HG03108 (cell line): ENCODE measurements at regions not wholly inside any gene's neighbourhood (a gene's known extent, or its start where the extent isn't known, plus 50 kb on each side); places are given as distances from the start of the nearest gene placed in this dataset.

Experiments
- ATAC-seq: cut with Tn5 transposase; IDR thresholded peaks from one replicate; pipeline ENCODE4 v1.9.1; 2021; ENCODE audit warnings: moderate library complexity; ENCODE audit not compliant: unreplicated experiment

- ATAC-seq = no peak
Observed at GRCh38 chr22:48204296-48204695, 1441.8 kb downstream of the TBC1D22A start.

GRCh38 chr22:48199667-48200066 lies 1437.2 kb downstream of the TBC1D22A start:
- ATAC-seq = no peak

- ATAC-seq = no peak
Observed at GRCh38 chr22:48198489-48199459, 1436.3 kb downstream of the TBC1D22A start.

- ATAC-seq = no peak
Observed at GRCh38 chr22:48197189-48197690, 1434.8 kb downstream of the TBC1D22A start.

- no peak for ATAC-seq
Observed at GRCh38 chr22:48192920-48193319, 1430.5 kb downstream of the TBC1D22A start.

DNA sequence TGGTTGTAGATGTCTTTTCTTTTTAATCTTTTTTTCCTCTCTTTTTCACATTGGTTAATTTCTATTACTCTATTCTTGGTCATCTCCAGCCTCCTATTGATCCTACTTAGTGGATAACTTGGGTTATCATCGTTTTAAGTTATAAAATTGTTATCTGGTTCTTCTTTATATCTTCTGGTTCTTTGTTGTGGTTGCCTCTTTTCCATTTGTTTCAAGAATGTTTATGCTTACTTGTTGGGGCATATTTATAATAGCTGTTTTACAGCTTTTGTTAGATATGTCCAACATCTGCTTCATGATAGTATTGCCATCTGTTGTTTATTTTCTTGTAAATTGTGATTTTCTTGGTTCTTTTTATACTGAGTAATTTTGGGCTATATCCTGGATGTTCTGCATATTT lies 1429.6 kb downstream of the TBC1D22A start:
- no peak for ATAC-seq

DNA sequence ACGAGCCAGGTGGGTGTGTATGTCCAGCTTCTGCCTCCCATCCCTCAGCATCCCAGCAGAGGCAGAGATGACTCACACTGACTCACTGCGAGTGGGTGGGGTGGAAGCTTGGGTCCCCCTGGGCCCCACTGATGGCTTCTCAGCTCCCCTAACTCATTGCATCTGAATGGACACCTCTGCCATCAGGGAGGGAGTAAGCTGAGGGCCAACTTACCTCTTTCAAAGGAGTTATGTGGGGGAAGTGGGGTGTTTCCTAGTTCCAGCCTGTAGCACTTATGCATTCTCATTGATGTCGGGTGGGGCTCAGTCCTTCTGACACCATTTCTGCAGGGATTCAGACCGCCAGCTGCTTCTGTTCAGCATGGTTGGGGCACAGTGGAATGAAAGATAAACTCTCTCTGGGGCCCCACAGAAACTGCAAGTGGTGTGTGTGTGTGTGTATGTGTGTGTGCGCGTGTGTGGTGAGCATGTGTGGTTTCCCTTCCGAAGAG lies 1425.8 kb downstream of the TBC1D22A start:
- no peak for ATAC-seq

GRCh38 chr22:48187356-48187755 lies 1424.9 kb downstream of the TBC1D22A start:
- no peak for ATAC-seq

DNA sequence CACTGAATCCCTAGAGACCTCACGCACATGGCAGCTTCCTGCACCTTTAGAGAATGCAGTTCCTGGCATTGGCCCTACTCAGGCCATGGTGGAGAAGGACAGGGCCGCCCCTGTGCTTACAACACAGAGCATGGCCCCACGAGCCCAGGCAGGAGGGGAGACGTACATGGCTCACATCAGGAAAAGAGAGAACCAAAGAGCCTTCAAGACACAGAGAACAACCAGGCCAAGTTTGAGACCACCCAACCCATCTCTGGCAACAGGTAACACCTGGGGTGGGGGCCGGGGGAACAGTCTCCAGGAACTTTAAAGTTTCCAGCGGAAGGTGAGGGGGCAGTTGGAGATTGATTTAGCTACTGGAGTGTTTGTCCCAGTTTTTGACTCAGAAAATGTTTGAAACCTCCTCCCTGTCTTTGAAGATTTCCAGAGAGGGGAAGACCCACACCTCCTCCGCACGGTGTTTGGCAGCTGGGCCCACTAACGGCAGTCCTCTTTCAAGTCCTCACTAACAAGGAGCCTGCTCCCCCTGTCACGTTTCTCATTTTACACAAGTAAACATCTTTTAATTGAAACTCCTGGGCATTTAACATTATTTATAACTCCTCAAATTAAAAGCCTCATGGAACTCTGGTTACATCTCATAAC lies 1423.8 kb downstream of the TBC1D22A start:
- no peak for ATAC-seq

GRCh38 chr22:48185071-48186055 lies 1422.9 kb downstream of the TBC1D22A start:
- no peak for ATAC-seq

GRCh38 chr22:48182846-48183805 lies 1420.7 kb downstream of the TBC1D22A start:
- no peak for ATAC-seq

DNA sequence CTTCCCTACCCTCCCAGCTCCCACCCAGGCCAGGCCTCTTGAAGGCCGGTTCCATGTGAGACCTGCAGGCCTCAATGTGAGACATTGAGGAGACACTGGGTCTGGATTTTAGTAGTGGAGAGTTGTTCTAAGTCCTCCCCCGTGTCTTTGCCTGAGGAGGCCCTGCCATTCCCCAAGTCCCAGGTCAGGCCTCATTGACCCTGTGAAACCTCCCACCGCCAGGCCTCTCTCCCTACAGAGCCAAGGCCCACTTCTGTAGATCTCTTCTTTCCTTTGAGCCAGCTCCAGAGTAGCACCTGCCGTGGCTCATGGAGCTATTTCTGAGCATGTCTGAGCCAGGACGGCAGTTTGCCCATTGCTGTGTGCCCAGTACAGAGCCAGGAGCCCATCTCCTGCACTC lies 1419.6 kb downstream of the TBC1D22A start:
- ATAC-seq = no peak

DNA sequence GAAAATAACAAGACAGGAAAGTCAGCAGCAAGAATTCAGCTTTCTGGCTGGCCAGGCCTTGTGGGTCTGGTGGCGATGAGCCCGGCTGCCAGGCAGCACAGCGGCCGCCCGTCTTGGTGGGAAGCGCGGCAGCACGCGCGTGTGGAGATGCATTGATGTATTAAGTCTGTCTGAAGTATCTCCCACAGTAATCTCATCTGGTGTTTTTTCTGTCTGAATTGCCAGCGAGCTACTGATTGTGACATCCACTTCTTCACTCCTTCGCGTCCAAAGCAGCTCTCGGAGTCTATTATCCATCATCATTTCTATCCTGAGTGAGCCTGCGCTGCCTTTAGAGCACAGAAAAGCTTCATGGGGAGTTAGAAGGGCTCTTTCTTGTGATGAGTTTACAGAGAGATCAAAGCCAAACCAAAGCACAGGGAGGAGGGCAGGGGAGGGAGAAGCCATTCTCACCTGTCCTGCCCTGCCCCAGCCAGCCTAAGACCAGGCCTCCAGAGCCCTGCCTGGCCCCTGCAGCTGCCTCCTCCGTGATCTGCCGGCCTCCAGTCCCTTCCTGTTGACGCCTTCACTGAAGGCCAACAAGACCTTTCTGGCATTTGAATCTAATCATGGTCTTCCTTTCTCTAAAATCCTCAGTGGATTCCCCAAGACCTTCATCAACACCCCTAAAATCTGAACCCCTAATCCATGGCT lies 1419.0 kb downstream of the TBC1D22A start:
- no peak for ATAC-seq

GRCh38 chr22:48180631-48181030 lies 1418.2 kb downstream of the TBC1D22A start:
- no peak for ATAC-seq

DNA sequence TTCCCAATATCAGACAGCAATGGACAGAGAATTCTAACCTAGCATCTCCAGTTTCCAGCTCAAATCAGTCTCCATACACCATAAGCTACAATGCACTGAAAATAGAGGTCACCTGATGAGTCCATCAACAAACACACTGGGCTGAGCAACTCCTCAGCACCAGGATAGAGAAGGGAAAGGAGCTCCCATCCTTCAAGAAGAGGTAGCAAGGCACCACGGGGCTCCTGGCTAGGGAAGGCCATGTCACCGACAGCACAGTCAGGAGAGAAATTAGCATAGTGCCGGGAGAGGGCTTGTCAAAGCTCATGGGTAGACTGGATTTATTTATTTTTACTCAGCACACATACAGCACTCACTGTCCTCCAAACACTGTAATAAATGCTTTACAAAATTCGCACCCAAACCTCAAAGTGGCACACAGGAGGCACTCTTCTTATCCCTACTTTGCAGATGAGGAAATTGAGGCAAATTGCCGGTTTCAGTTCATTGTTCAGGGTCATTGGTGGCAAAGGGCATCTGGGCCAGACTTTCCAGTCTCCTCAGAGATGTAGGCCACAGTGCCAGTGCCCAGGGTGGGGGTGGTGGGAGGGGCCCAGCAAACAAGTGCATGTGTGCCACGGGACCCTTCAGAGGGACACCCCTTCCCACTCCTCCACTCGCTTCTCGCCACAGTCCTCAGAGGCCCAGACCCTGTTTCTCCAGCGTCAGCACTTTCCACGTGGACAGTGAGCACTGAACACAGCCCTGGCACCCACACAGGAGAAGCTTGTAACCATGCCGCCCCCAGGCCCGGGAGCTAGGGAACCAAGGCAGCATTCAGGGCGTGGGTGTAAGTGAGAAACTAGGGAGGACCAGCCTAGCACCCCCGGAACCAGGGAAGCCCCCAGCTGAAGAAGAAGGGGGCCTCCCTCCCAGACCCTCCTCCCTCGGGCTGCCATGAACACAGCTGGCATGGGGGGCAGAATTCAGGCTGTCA lies 1417.4 kb downstream of the TBC1D22A start:
- ATAC-seq = no peak

GRCh38 chr22:48178536-48178935 lies 1416.1 kb downstream of the TBC1D22A start:
- ATAC-seq = no peak

DNA sequence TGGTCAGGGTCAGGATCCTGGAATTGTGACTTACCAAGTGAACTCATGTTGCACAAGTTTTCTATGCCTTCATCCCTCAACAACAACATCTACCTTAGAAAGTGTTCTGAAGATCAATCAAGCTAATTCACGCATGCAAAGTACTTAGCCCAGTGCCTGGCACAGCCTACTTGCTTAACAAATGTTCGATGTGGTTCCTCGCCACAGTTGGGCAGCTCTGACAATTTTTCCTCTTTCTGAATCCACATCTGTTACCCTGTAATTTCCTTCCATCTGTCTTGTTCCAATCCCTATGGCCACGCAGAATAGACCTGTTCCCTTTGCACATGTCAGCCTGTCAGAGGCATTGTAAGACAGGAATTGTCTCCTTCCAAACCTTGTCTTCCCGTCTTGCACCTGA lies 1415.2 kb downstream of the TBC1D22A start:
- ATAC-seq = no peak

DNA sequence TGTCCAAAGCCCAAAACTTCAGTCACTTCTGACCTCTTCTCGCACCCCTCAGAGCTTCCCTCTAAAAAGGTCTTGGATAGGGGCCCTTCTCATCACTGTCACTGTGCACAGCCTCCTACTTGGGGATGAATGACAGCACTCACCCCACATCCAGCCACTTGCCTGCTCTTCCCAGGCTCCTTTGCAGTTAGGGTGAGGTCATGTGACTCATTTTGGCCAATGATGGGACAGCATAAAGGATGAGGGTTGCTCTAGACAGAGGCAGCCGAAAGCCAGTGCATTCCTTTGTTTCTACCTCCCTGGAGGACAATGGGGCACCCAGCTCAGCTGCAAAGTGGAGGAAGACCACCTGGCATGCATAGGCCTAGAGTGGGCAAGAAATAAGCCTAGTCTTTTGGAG lies 1413.3 kb downstream of the TBC1D22A start:
- no peak for ATAC-seq
